ENCODE measurements at regions not wholly inside any gene's neighbourhood (a gene's known extent, or its start where the extent isn't known, plus 50 kb on each side); places are given as distances from the start of the nearest gene placed in this dataset.

- TF ChIP-seq CHD7 (IDR thresholded peaks at IDR 0.05; ENCODE audit: low read depth, low read length): no peak
- no peak for TF ChIP-seq ZNF76 (CRISPR knock-in tag; IDR thresholded peaks at IDR 0.05; ENCODE audit: borderline replicate concordance)
- no peak for TF ChIP-seq ETS1 (conservative IDR thresholded peaks at IDR 0.05; ENCODE audit: control insufficient read depth, low read depth, low read length)
- TF ChIP-seq ZNF274 (IDR thresholded peaks at IDR 0.05; ENCODE audit: borderline replicate concordance, low read depth, low read length): no peak
- TF ChIP-seq SREBF2 (CRISPR knock-in tag; IDR thresholded peaks at IDR 0.05): no peak
- TF ChIP-seq MAFK (IDR thresholded peaks at IDR 0.05; ENCODE audit: low read length): no peak
- no peak for TF ChIP-seq NR2F6 (CRISPR knock-in tag; IDR thresholded peaks at IDR 0.05)
Measured at GRCh38 chr2:105959357-105959756, 214.6 kb downstream of the NCK2 start (continued).
